ENCODE measurements at regions not wholly inside any gene's neighbourhood (a gene's known extent, or its start where the extent isn't known, plus 50 kb on each side); places are given as distances from the start of the nearest gene placed in this dataset.

- DNase-seq (ENCODE audit: low read depth, low spot score): no peak
- H3K4me3 ChIP-seq (ENCODE audit: low read depth, low read length): no peak overlapping the region
- CTCF ChIA-PET: interaction anchor here (1.0 kb wide), 1 partner anchor 117 kb away, joined by 3 read pairs; no protein-coding TSS in a partner anchor
- TF ChIP-seq CTCF (IDR thresholded peaks at IDR 0.05; ENCODE audit: insufficient read depth, low read length, missing control alignments): no peak
- POLR2A ChIA-PET: no interaction called here
Observed at GRCh38 chr6:74208239-74208638, 512.2 kb downstream of the CD109 start.

GRCh38 chr6:74199215-74199915 lies 503.4 kb downstream of the CD109 start:
- DNase-seq (ENCODE audit: low read depth, low spot score): no peak
- H3K4me3 ChIP-seq (ENCODE audit: low read depth, low read length): no peak overlapping the region
- POLR2A ChIA-PET: no interaction called here
- CTCF ChIA-PET: interaction anchor here (1.2 kb wide), 1 partner anchor 108 kb away, joined by 3 read pairs; no protein-coding TSS in a partner anchor
- TF ChIP-seq CTCF (IDR thresholded peaks at IDR 0.05; ENCODE audit: insufficient read depth, low read length, missing control alignments): no peak

GRCh38 chr6:74197310-74197709 lies 501.3 kb downstream of the CD109 start:
- no peak for TF ChIP-seq CTCF (IDR thresholded peaks at IDR 0.05; ENCODE audit: insufficient read depth, low read length, missing control alignments)
- no peak overlapping the region for H3K4me3 ChIP-seq (ENCODE audit: low read depth, low read length)
- no peak for DNase-seq (ENCODE audit: low read depth, low spot score)
- ChIA-PET CTCF (no interaction called here), POLR2A (no interaction called here)

- no peak overlapping the region for H3K4me3 ChIP-seq (ENCODE audit: low read depth, low read length)
- TF ChIP-seq CTCF (IDR thresholded peaks at IDR 0.05; ENCODE audit: insufficient read depth, low read length, missing control alignments): no peak
- no peak for DNase-seq (ENCODE audit: low read depth, low spot score)
- POLR2A ChIA-PET: no interaction called here
- CTCF ChIA-PET: no interaction called here
Observed at GRCh38 chr6:74187811-74188210, 491.8 kb downstream of the CD109 start.

GRCh38 chr6:74182992-74183391 lies 487.0 kb downstream of the CD109 start:
- TF ChIP-seq CTCF (IDR thresholded peaks at IDR 0.05; ENCODE audit: insufficient read depth, low read length, missing control alignments): no peak
- ChIA-PET CTCF (no interaction called here), POLR2A (no interaction called here)
- no peak overlapping the region for H3K4me3 ChIP-seq (ENCODE audit: low read depth, low read length)
- DNase-seq (ENCODE audit: low read depth, low spot score): no peak

- no peak for DNase-seq (ENCODE audit: low read depth, low spot score)
- ChIA-PET POLR2A (no interaction called here), CTCF (no interaction called here)
- no peak overlapping the region for H3K4me3 ChIP-seq (ENCODE audit: low read depth, low read length)
- no peak for TF ChIP-seq CTCF (IDR thresholded peaks at IDR 0.05; ENCODE audit: insufficient read depth, low read length, missing control alignments)
Observed at GRCh38 chr6:74181471-74181870, 485.5 kb downstream of the CD109 start.
